GM19463 (cell line): ENCODE measurements at regions not wholly inside any gene's neighbourhood (a gene's known extent, or its start where the extent isn't known, plus 50 kb on each side); places are given as distances from the start of the nearest gene placed in this dataset.

Experiments
- ATAC-seq: cut with Tn5 transposase; IDR thresholded peaks from one replicate; pipeline ENCODE4 v1.9.1; 2021; ENCODE audit warnings: mild to moderate bottlenecking, moderate library complexity; ENCODE audit not compliant: unreplicated experiment

GRCh38 chr3:159637883-159638542, 350.6 kb upstream of the IL12A start:
- no peak for ATAC-seq

GRCh38 chr3:159640225-159640624, 348.4 kb upstream of the IL12A start:
- no peak for ATAC-seq

GRCh38 chr3:159643406-159643805, 345.2 kb upstream of the IL12A start:
- ATAC-seq: no peak

- no peak for ATAC-seq
Measured at GRCh38 chr3:159645874-159646273, 342.8 kb upstream of the IL12A start.

- no peak for ATAC-seq
Measured at GRCh38 chr3:159649951-159650350, 338.7 kb upstream of the IL12A start.

GRCh38 chr3:159650726-159651125, 337.9 kb upstream of the IL12A start:
- no peak for ATAC-seq

GRCh38 chr3:159652452-159652851, 336.2 kb upstream of the IL12A start:
- no peak for ATAC-seq

GRCh38 chr3:159654183-159655134, 334.2 kb upstream of the IL12A start:
- ATAC-seq: no peak

GRCh38 chr3:159655202-159655601, 333.4 kb upstream of the IL12A start:
- ATAC-seq: no peak

GRCh38 chr3:159657176-159657575, 331.5 kb upstream of the IL12A start:
- no peak for ATAC-seq

- ATAC-seq: no peak
Measured at GRCh38 chr3:159657629-159658028, 331.0 kb upstream of the IL12A start.

GRCh38 chr3:159660326-159660725, 328.3 kb upstream of the IL12A start:
- ATAC-seq: no peak

- ATAC-seq: no peak
Measured at GRCh38 chr3:159660901-159661300, 327.7 kb upstream of the IL12A start.

GRCh38 chr3:159662549-159662948, 326.1 kb upstream of the IL12A start:
- no peak for ATAC-seq

- no peak for ATAC-seq
Measured at GRCh38 chr3:159664006-159664405, 324.6 kb upstream of the IL12A start.

- no peak for ATAC-seq
Measured at GRCh38 chr3:159664653-159665052, 324.0 kb upstream of the IL12A start.

GRCh38 chr3:159667261-159667660, 321.4 kb upstream of the IL12A start:
- ATAC-seq: no peak

- ATAC-seq: no peak
Measured at GRCh38 chr3:159668461-159668860, 320.2 kb upstream of the IL12A start.

- no peak for ATAC-seq
Measured at GRCh38 chr3:159668990-159669476, 319.6 kb upstream of the IL12A start.

- ATAC-seq: no peak
Measured at GRCh38 chr3:159669766-159670165, 318.9 kb upstream of the IL12A start.

GRCh38 chr3:159672728-159673688, 315.6 kb upstream of the IL12A start:
- ATAC-seq: peak; percentile 46
